Calu3 (cell line): ENCODE measurements at regions not wholly inside any gene's neighbourhood (a gene's known extent, or its start where the extent isn't known, plus 50 kb on each side); places are given as distances from the start of the nearest gene placed in this dataset.

Experiments used
- BruUV-seq: library from RNA; stranded (reverse); fragments of 400-500 nt; replicated peaks from 2 replicates; lab custom pipeline; 2021; lab: Mats Ljungman, UMichigan
- CTCF ChIA-PET: fragments of 300-600 bp; sonication (Branson Sonifier 250); formaldehyde crosslinking; loops from one replicate; lab custom pipeline; 2022; ENCODE audit warnings: antibody characterized with exemption; lab: Charles Lee
- DNase-seq: peaks from one replicate; pipeline ENCODE4 v3.0.0; 2022
- H3K27ac Mint-ChIP-seq: one replicate; pipeline ENCODE4 v1.8.0; 2022; ENCODE audit warnings: mixed read lengths; ENCODE audit not compliant: unreplicated experiment
- H3K27me3 Mint-ChIP-seq: one replicate; pipeline ENCODE4 v1.8.0; 2022; ENCODE audit warnings: mixed read lengths; ENCODE audit not compliant: unreplicated experiment
- H3K36me3 Mint-ChIP-seq: one replicate; pipeline ENCODE4 v1.8.0; 2022; ENCODE audit warnings: mild to moderate bottlenecking, moderate library complexity, mixed read lengths; ENCODE audit not compliant: insufficient read depth, unreplicated experiment
- H3K4me1 Mint-ChIP-seq: one replicate; pipeline ENCODE4 v1.8.0; 2022; ENCODE audit warnings: mild to moderate bottlenecking, low read depth, mixed read lengths; ENCODE audit not compliant: unreplicated experiment
- H3K4me3 Mint-ChIP-seq: one replicate; pipeline ENCODE4 v1.8.0; 2022; ENCODE audit warnings: mild to moderate bottlenecking, low read depth, moderate library complexity, mixed read lengths; ENCODE audit not compliant: unreplicated experiment
- H3K9me3 Mint-ChIP-seq: one replicate; pipeline ENCODE4 v1.8.0; 2022; ENCODE audit warnings: low read depth, mixed read lengths; ENCODE audit not compliant: unreplicated experiment
- CTCF ChIP-seq: fragments of 200-600 bp; IDR thresholded peaks from one replicate; pipeline ENCODE4 v1.8.0; 2022; ENCODE audit warnings: antibody characterized with exemption; ENCODE audit not compliant: unreplicated experiment
- intact Hi-C: fragments of 100-400 bp; cut with micrococcal nuclease; formaldehyde crosslinking; loops from one replicate; pipeline ENCODE4 v1.10.0; 2022; ENCODE audit not compliant: unreplicated experiment

- no peak for TF ChIP-seq CTCF
- Mint-ChIP-seq H3K27me3 (no peaks in the 10 kb centered on the region), H3K4me1 (no peaks in the 10 kb centered on the region), H3K4me3 (no peak overlapping the region), H3K36me3 (no peaks in the 10 kb centered on the region), H3K27ac (no peak overlapping the region), H3K9me3 (peaks cover 6% of the 10 kb centered on the region)
- BruUV-seq = no TSS peak
- intact Hi-C loops = no loop called here
- DNase-seq = no peak
- CTCF ChIA-PET = no interaction called here
Observed at GRCh38 chr5:7050986-7051385, 337.8 kb downstream of the TENT4A start.

- Mint-ChIP-seq H3K27ac (no peak overlapping the region), H3K4me1 (no peaks in the 10 kb centered on the region), H3K27me3 (no peaks in the 10 kb centered on the region), H3K36me3 (no peaks in the 10 kb centered on the region), H3K4me3 (no peak overlapping the region), H3K9me3 (peaks cover 6% of the 10 kb centered on the region)
- CTCF ChIA-PET = no interaction called here
- TF ChIP-seq CTCF = no peak
- intact Hi-C loops = no loop called here
- no peak for DNase-seq
- BruUV-seq = no TSS peak
Observed at GRCh38 chr5:7053125-7053524, 339.9 kb downstream of the TENT4A start.

- DNase-seq = no peak
- no peak overlapping the region for H3K4me3 Mint-ChIP-seq
- H3K27me3 Mint-ChIP-seq = no peaks in the 10 kb centered on the region
- no peaks in the 10 kb centered on the region for H3K36me3 Mint-ChIP-seq
- intact Hi-C loops = no loop called here
- no TSS peak for BruUV-seq
- H3K27ac Mint-ChIP-seq = no peak overlapping the region
- peaks cover 6% of the 10 kb centered on the region for H3K9me3 Mint-ChIP-seq
- no peak for TF ChIP-seq CTCF
- CTCF ChIA-PET = no interaction called here
- no peaks in the 10 kb centered on the region for H3K4me1 Mint-ChIP-seq
Observed at GRCh38 chr5:7053528-7054209, 340.4 kb downstream of the TENT4A start.

GRCh38 chr5:7066471-7067235 is 329.3 kb upstream of the ADCY2 start:
- no peaks in the 10 kb centered on the region for H3K36me3 Mint-ChIP-seq
- intact Hi-C loops = no loop called here
- H3K27ac Mint-ChIP-seq = no peak overlapping the region
- BruUV-seq = no TSS peak
- CTCF ChIA-PET = no interaction called here
- TF ChIP-seq CTCF = no peak
- no peak overlapping the region for H3K4me3 Mint-ChIP-seq
- peaks cover 17% of the 10 kb centered on the region for H3K9me3 Mint-ChIP-seq
- DNase-seq = no peak
- H3K4me1 Mint-ChIP-seq = no peaks in the 10 kb centered on the region
- no peaks in the 10 kb centered on the region for H3K27me3 Mint-ChIP-seq
